SK-N-SH (cell line): ENCODE measurements at regions not wholly inside any gene's neighbourhood (a gene's known extent, or its start where the extent isn't known, plus 50 kb on each side); places are given as distances from the start of the nearest gene placed in this dataset.

Experiments used
- CTCF ChIA-PET: fragments of 300-600, 350-600 bp; formaldehyde crosslinking; extraction: SDS; loops from one replicate; lab custom pipeline; 2021; lab: Yijun Ruan, JAX
- POLR2A ChIA-PET: fragments of 350-600 bp; sonication (Branson Sonifier 250); formaldehyde crosslinking; extraction: SDS; loops from one replicate; lab custom pipeline; 2020; ENCODE audit warnings: antibody characterized with exemption, inconsistent platforms; lab: Yijun Ruan, JAX
- DNase-seq: peaks from one replicate; pipeline ENCODE4 v3.0.0; 2012
- H2AFZ ChIP-seq: fragments of 200-600 bp; sonication (generic); 2 replicates; pipeline ENCODE4 v1.8.1; 2016; ENCODE audit warnings: antibody characterized with exemption, mild to moderate bottlenecking, low read depth
- H3F3A ChIP-seq: fragments of 200-600 bp; sonication (generic); replicated peaks from 2 replicates; pipeline ENCODE3; 2016; ENCODE audit warnings: antibody characterized with exemption, mild to moderate bottlenecking; ENCODE audit not compliant: insufficient read depth
- H3K27ac ChIP-seq, 2 experiments: fragments of 200-500 bp in 1 of 2; fragments of 200-600 bp in 1 of 2; sonication (Bioruptor generic) in 1 of 2; sonication (generic), shearing (Covaris generic) in 1 of 2; 2 replicates each; pipeline versions ENCODE4 v1.5.1 to v1.6.1; 2014 to 2016; ENCODE audit warnings: low read depth in 2 of 2, inconsistent platforms in 1 of 2, low read length in 1 of 2, mild to moderate bottlenecking in 1 of 2, mixed read lengths in 1 of 2
- H3K27me3 ChIP-seq: fragments of 200-600 bp; sonication (generic), shearing (Covaris generic); 2 replicates; pipeline ENCODE4 v1.6.1; 2016; ENCODE audit warnings: mixed run types; ENCODE audit not compliant: insufficient read depth
- H3K36me3 ChIP-seq, 2 experiments: fragments of 200-500 bp in 1 of 2; fragments of 200-600 bp in 1 of 2; sonication (Bioruptor generic) in 1 of 2; sonication (generic) in 1 of 2; replicated peaks in 1 of 2; 2 replicates each; pipeline versions ENCODE3 to v1.5.1; 2014 to 2016; ENCODE audit warnings: low read length in 1 of 2, mild to moderate bottlenecking in 1 of 2; ENCODE audit not compliant: insufficient read depth in 2 of 2, control insufficient read depth in 1 of 2
- H3K4me1 ChIP-seq, 2 experiments: fragments of 200-500 bp in 1 of 2; fragments of 200-600 bp in 1 of 2; sonication (Bioruptor generic) in 1 of 2; sonication (generic), shearing (Covaris generic) in 1 of 2; 2 replicates each; pipeline versions ENCODE4 v1.5.1 to v1.6.1; 2014 to 2016; ENCODE audit warnings: low read depth in 1 of 2, low read length in 1 of 2, mixed run types in 1 of 2; ENCODE audit not compliant: insufficient read depth in 2 of 2, control insufficient read depth in 1 of 2
- H3K4me2 ChIP-seq: fragments of 200-600 bp; sonication (generic), shearing (Covaris generic); 2 replicates; pipeline ENCODE4 v1.6.1; 2017; ENCODE audit warnings: mixed run types
- H3K4me3 ChIP-seq, 2 experiments: fragments of 200-500 bp in 1 of 2; fragments of 200-600 bp in 1 of 2; sonication (Bioruptor generic) in 1 of 2; sonication (generic), shearing (Covaris generic) in 1 of 2; 2 replicates each; pipeline versions ENCODE4 v1.5.1 to v1.8.1; 2014 to 2016; ENCODE audit warnings: low read depth in 2 of 2, inconsistent platforms in 1 of 2, low read length in 1 of 2, mild to moderate bottlenecking in 1 of 2, mixed read lengths in 1 of 2, moderate library complexity in 1 of 2
- H3K79me2 ChIP-seq: fragments of 200-600 bp; sonication (generic); 2 replicates; pipeline ENCODE4 v1.8.1; 2017; ENCODE audit warnings: mild to moderate bottlenecking; ENCODE audit not compliant: insufficient read depth
- H3K9ac ChIP-seq: fragments of 200-600 bp; sonication (generic); 2 replicates; pipeline ENCODE4 v1.6.1; 2017; ENCODE audit warnings: mixed run types
- H3K9me2 ChIP-seq: fragments of 200-600 bp; sonication (generic); 2 replicates; pipeline ENCODE4 v1.6.1; 2017; ENCODE audit warnings: mixed run types
- H3K9me3 ChIP-seq: fragments of 200-600 bp; sonication (generic); 2 replicates; pipeline ENCODE4 v1.6.1; 2017; ENCODE audit warnings: mixed run types, mild to moderate bottlenecking, moderate library complexity
- H4K20me1 ChIP-seq: fragments of 200-600 bp; sonication (generic); 2 replicates; pipeline ENCODE4 v1.6.1; 2017; ENCODE audit warnings: mild to moderate bottlenecking, mixed run types; ENCODE audit not compliant: insufficient read depth
- ELF1 ChIP-seq: IDR thresholded peaks from 2 replicates; pipeline ENCODE4 v1.4.0; 2012
- EP300 ChIP-seq, 2 experiments: IDR thresholded peaks; 2 replicates each; pipeline versions ENCODE4 v1.4.0 to v1.6.1; 2012; ENCODE audit warnings: borderline replicate concordance in 1 of 2, low read depth in 1 of 2, low read length in 1 of 2
- JUND ChIP-seq: IDR thresholded peaks from 2 replicates; pipeline ENCODE4 v1.4.0; 2012
- MEF2A ChIP-seq: IDR thresholded peaks from 2 replicates; pipeline ENCODE4 v1.4.0; 2012; ENCODE audit warnings: low read depth, borderline replicate concordance
- MXI1 ChIP-seq: IDR thresholded peaks from 2 replicates; pipeline ENCODE4 v1.6.1; 2012; ENCODE audit warnings: mild to moderate bottlenecking, low read depth, low read length, improper control_type of control experiment
- NFIC ChIP-seq: IDR thresholded peaks from 2 replicates; pipeline ENCODE4 v1.4.0; 2012; ENCODE audit warnings: borderline replicate concordance
- RCOR1 ChIP-seq: fragments of 150-350 bp; IDR thresholded peaks from 2 replicates; pipeline ENCODE4 v1.6.1; 2017; ENCODE audit warnings: antibody characterized with exemption, low read length
- TAF1 ChIP-seq: IDR thresholded peaks from 2 replicates; pipeline ENCODE4 v1.6.1; 2012; ENCODE audit warnings: low read depth, mild to moderate bottlenecking, low read length, moderate library complexity, borderline replicate concordance
- WGBS: methylation state at CpG from one replicate; pipeline ENCODE4 v1.1.6; 2017; ENCODE audit warnings: low lambda C conversion rate; 5-methylcytosine and 5-hydroxymethylcytosine counted together
- TF ChIP-seq, protein P1 (sequence below): fragments of 150-350 bp; IDR thresholded peaks from 2 replicates; pipeline ENCODE4 v1.6.1; 2017; ENCODE audit warnings: antibody characterized with exemption, low read length, low read depth, borderline replicate concordance
- TF ChIP-seq, protein P2 (sequence below): IDR thresholded peaks from 2 replicates; pipeline ENCODE4 v1.4.0; 2012; ENCODE audit warnings: low read depth, borderline replicate concordance
- TF ChIP-seq, protein P3 (sequence below): fragments of 200-600 bp; sonication (generic); IDR thresholded peaks from 2 replicates; pipeline ENCODE4 v1.6.1; 2017; ENCODE audit warnings: antibody characterized with exemption, mild to moderate bottlenecking, moderate library complexity
- TF ChIP-seq, protein P4 (sequence below): fragments of 150-350 bp; IDR thresholded peaks from 2 replicates; pipeline ENCODE4 v1.6.1; 2016; ENCODE audit warnings: mild to moderate bottlenecking, low read depth, low read length
- TF ChIP-seq, protein P5 (sequence below): IDR thresholded peaks from 2 replicates; pipeline ENCODE4 v1.6.1; 2012; ENCODE audit warnings: mild to moderate bottlenecking, low read depth, low read length, moderate library complexity
- TF ChIP-seq, protein P6 (sequence below): IDR thresholded peaks from 2 replicates; pipeline ENCODE4 v1.4.0; 2012; ENCODE audit warnings: low read depth, borderline replicate concordance

DNA sequence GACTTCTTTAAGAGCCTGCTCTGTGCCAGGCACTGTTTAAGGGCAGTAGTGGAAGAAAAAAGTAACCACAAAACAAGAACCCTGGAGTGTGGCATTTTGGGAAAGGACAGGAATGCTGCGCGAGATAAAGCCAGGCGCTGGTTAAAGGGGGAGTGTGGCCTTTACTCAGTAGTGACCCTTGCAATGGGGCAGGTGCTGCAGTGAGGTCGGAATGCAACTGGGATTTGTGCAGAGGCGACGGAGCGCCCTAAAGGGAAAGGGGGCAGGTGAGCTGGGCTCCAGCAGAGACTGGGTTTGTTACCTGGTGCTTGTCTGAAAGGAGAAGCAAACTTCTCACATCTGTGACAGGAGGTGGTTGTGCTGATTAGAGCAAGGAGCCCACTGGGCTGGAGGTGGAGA is 263.6 kb downstream of the ACTR3B start:
- no peak overlapping the region for H3K4me2 ChIP-seq
- H3K4me3 ChIP-seq: no peak overlapping the region
- no peaks in the 10 kb centered on the region for H3K9me3 ChIP-seq
- no peaks in the 10 kb centered on the region for H4K20me1 ChIP-seq
- no peak overlapping the region for H3K9ac ChIP-seq
- no peaks in the 10 kb centered on the region for H3K9me2 ChIP-seq
- H3K79me2 ChIP-seq: no peaks in the 10 kb centered on the region
- no peak overlapping the region for H2AFZ ChIP-seq
- H3F3A ChIP-seq: no peaks in the 10 kb centered on the region
- ChIA-PET POLR2A (no interaction called here), CTCF (no interaction called here)
- TF ChIP-seq JUND (no peak), RCOR1 (no peak), ELF1 (no peak), EP300 (IDR thresholded peaks at IDR 0.05; ENCODE audit: borderline replicate concordance in 1 of 2, low read depth in 1 of 2, low read length in 1 of 2) (no peak), MXI1 (no peak), NFIC (no peak), TAF1 (no peak), MEF2A (no peak)
- TF ChIP-seq, protein P1, sequence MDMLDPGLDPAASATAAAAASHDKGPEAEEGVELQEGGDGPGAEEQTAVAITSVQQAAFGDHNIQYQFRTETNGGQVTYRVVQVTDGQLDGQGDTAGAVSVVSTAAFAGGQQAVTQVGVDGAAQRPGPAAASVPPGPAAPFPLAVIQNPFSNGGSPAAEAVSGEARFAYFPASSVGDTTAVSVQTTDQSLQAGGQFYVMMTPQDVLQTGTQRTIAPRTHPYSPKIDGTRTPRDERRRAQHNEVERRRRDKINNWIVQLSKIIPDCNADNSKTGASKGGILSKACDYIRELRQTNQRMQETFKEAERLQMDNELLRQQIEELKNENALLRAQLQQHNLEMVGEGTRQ: no peak
- TF ChIP-seq, protein P2, sequence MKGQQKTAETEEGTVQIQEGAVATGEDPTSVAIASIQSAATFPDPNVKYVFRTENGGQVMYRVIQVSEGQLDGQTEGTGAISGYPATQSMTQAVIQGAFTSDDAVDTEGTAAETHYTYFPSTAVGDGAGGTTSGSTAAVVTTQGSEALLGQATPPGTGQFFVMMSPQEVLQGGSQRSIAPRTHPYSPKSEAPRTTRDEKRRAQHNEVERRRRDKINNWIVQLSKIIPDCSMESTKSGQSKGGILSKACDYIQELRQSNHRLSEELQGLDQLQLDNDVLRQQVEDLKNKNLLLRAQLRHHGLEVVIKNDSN: no peak
- TF ChIP-seq, protein P3, sequence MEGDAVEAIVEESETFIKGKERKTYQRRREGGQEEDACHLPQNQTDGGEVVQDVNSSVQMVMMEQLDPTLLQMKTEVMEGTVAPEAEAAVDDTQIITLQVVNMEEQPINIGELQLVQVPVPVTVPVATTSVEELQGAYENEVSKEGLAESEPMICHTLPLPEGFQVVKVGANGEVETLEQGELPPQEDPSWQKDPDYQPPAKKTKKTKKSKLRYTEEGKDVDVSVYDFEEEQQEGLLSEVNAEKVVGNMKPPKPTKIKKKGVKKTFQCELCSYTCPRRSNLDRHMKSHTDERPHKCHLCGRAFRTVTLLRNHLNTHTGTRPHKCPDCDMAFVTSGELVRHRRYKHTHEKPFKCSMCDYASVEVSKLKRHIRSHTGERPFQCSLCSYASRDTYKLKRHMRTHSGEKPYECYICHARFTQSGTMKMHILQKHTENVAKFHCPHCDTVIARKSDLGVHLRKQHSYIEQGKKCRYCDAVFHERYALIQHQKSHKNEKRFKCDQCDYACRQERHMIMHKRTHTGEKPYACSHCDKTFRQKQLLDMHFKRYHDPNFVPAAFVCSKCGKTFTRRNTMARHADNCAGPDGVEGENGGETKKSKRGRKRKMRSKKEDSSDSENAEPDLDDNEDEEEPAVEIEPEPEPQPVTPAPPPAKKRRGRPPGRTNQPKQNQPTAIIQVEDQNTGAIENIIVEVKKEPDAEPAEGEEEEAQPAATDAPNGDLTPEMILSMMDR: no peak
- TF ChIP-seq, protein P4, sequence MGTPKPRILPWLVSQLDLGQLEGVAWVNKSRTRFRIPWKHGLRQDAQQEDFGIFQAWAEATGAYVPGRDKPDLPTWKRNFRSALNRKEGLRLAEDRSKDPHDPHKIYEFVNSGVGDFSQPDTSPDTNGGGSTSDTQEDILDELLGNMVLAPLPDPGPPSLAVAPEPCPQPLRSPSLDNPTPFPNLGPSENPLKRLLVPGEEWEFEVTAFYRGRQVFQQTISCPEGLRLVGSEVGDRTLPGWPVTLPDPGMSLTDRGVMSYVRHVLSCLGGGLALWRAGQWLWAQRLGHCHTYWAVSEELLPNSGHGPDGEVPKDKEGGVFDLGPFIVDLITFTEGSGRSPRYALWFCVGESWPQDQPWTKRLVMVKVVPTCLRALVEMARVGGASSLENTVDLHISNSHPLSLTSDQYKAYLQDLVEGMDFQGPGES: no peak
- TF ChIP-seq, protein P5, sequence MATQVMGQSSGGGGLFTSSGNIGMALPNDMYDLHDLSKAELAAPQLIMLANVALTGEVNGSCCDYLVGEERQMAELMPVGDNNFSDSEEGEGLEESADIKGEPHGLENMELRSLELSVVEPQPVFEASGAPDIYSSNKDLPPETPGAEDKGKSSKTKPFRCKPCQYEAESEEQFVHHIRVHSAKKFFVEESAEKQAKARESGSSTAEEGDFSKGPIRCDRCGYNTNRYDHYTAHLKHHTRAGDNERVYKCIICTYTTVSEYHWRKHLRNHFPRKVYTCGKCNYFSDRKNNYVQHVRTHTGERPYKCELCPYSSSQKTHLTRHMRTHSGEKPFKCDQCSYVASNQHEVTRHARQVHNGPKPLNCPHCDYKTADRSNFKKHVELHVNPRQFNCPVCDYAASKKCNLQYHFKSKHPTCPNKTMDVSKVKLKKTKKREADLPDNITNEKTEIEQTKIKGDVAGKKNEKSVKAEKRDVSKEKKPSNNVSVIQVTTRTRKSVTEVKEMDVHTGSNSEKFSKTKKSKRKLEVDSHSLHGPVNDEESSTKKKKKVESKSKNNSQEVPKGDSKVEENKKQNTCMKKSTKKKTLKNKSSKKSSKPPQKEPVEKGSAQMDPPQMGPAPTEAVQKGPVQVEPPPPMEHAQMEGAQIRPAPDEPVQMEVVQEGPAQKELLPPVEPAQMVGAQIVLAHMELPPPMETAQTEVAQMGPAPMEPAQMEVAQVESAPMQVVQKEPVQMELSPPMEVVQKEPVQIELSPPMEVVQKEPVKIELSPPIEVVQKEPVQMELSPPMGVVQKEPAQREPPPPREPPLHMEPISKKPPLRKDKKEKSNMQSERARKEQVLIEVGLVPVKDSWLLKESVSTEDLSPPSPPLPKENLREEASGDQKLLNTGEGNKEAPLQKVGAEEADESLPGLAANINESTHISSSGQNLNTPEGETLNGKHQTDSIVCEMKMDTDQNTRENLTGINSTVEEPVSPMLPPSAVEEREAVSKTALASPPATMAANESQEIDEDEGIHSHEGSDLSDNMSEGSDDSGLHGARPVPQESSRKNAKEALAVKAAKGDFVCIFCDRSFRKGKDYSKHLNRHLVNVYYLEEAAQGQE: no peak
- TF ChIP-seq, protein P6, sequence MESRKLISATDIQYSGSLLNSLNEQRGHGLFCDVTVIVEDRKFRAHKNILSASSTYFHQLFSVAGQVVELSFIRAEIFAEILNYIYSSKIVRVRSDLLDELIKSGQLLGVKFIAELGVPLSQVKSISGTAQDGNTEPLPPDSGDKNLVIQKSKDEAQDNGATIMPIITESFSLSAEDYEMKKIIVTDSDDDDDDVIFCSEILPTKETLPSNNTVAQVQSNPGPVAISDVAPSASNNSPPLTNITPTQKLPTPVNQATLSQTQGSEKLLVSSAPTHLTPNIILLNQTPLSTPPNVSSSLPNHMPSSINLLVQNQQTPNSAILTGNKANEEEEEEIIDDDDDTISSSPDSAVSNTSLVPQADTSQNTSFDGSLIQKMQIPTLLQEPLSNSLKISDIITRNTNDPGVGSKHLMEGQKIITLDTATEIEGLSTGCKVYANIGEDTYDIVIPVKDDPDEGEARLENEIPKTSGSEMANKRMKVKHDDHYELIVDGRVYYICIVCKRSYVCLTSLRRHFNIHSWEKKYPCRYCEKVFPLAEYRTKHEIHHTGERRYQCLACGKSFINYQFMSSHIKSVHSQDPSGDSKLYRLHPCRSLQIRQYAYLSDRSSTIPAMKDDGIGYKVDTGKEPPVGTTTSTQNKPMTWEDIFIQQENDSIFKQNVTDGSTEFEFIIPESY: no peak
- no peaks in the 10 kb centered on the region for H3K27me3 ChIP-seq
- H3K4me1 ChIP-seq: no peaks in the 10 kb centered on the region
- no peaks in the 10 kb centered on the region for H3K36me3 ChIP-seq
- DNase-seq: no peak
- WGBS: 34% methylated on average over 7 of the region's 7 CpGs
- H3K27ac ChIP-seq: no peak overlapping the region
